HG03095 (cell line): ENCODE measurements at regions not wholly inside any gene's neighbourhood (a gene's known extent, or its start where the extent isn't known, plus 50 kb on each side); places are given as distances from the start of the nearest gene placed in this dataset.
A peak's percentile ranks its signal among the peaks of the same experiment; 100 is the strongest.
"Not testable (repeated sequence)": the region's sequence is repeated elsewhere in the genome, so short reads cannot be mapped to it uniquely, and the experiment has no call there.

Source experiments
- ATAC-seq: cut with Tn5 transposase; IDR thresholded peaks from one replicate; pipeline ENCODE4 v1.9.1; 2021; ENCODE audit warnings: moderate library complexity; ENCODE audit not compliant: unreplicated experiment

DNA sequence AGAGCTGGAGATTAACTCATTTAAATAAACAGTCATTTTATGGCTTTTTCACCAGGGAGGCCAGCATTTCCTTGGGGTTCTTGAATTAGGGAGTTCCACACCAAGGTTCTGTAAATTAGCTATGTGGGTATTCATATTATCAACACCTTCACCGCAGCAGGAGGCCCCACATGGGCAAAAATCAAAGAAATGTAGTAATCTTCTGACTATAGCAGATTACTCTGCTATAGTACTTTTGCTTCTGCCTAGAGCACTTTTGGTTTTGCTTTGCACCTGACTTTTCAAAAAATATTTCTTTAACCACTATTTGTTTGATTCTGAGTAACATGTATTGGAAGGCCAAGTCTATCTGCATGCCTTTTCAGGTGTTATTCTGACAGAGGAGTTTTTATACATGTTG is 108.6 kb upstream of the POMZP3 start:
- ATAC-seq = peak; percentile 50

DNA sequence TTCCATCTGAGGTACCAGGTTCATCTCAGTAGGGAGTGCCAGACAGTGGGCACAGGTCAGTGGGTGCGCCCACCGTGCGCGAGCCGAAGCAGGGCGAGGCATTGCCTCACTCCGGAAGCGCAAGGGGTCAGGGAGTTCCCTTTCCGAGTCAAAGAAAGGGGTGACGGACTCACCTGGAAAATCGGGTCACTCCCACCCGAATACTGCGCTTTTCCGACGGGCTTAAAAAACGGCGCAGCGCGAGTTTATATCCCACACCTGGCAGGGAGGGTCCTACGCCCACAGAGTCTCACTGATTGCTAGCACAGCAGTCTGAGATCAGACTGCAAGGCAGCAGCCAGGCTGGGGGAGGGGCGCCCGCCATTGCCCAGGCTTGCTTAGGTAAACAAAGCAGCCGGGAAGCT is 101.5 kb upstream of the POMZP3 start:
- ATAC-seq = not testable (repeated sequence)

DNA sequence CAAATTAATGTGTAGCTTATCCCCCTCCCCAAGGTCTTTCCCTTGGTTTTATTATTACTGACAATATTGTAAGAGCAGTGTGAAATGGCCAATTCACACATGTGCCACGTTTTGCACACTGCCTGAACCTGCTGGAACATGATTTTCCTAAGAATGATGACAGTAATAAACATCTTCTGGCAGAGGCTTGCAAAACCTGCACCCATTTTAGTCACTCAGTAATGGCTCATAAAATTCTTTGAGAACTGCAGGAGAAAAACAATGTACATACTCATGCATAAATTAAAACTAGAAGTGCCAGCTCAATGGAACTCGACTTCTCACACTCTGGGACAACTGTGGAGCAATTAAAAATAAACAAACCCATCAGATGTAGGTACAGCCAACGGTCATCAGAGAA is 96.8 kb upstream of the POMZP3 start:
- not testable (repeated sequence) for ATAC-seq

DNA sequence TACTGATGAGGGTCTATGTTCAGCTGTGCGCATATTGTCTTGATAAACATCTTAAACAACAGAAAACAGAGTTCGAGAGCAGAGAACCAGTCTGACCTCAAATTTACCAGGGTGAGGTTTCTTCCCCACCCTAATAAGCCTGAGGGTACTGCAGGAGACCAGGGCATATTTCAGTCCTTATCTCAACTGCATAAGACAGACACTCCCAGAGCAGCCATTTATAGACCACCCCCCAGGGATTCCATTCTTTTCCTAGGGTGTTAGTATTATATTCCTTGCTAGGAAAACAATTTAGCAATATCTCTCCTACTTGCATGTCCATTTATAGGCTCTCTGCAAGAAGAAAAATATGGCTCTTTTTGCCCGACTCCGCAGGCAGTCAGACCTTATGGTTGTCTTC is 89.5 kb upstream of the POMZP3 start:
- not testable (repeated sequence) for ATAC-seq

DNA sequence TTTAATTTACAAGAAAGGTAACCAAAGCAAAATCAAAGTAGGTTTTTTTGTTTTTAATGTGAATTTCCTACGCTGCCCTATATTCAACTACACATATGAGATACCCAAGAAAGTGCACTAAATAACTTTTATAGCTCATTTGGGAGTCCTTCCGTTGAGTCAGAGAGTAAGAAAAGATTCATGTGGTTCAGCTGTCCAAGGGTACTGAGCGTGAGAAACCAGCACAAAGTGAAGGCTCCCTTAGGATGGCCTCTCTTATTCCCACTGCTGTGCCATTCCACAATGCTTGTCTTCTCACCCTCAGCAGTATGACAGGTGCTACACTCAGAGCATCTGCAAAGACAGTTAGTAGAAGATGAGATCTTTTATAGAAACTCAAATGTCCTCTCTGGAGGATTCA is 85.8 kb upstream of the POMZP3 start:
- ATAC-seq = not testable (repeated sequence)

DNA sequence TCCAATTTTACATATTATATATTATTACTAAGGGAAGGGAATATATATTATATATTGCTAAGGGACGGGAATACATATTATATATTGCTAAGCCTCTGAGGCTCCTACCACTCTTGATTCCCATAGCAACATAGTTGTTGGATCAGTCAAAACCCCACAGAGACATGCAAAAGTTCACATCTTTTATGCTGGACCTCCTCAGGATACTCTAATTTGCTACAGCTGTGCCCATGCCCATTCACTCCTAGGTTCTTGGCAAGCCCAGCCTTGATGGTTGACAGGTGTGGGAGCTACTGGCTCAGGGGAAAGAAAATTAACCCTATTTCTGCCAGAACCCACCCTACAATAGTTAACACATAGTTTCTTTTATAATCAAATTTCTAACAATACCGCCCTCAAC is 84.6 kb upstream of the POMZP3 start:
- ATAC-seq = not testable (repeated sequence)

DNA sequence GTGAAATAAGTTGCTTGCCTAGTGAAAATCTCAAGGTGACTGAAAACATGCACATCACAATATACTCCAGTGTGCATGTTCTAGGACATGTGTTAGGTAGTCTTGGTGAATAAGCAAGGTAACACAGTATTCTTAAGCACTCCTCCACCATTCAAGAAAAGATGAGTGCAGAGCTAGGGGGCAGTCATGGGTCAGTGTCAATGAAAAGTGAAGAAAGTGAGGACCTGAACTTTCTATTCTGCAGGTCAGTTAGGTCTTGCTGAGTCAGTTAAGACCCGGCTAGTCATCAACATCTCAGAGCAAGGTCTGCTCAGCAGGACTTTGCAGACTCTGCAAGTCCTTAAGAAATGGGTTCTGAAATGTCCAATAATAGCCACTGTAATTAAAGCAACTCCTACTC is 82.6 kb upstream of the POMZP3 start:
- ATAC-seq = not testable (repeated sequence)

DNA sequence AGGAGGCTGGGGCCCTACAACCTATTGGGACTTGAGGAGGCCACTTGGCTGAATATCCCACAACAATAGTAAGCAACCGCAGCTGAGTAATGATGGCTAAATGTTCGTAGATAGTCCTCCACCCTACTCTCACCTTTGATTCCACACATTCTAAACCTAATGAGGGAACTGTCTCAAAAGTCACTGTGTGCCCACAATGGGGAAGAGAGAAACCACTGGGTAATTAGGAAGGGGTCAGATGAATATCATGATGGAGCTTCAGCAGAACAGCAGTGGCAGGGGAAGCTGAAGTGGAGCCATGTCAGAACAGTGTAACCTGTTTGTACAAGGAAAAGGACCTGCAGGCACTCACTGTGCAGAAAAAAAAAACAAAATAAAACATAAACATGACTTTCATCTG is 81.4 kb upstream of the POMZP3 start:
- not testable (repeated sequence) for ATAC-seq

DNA sequence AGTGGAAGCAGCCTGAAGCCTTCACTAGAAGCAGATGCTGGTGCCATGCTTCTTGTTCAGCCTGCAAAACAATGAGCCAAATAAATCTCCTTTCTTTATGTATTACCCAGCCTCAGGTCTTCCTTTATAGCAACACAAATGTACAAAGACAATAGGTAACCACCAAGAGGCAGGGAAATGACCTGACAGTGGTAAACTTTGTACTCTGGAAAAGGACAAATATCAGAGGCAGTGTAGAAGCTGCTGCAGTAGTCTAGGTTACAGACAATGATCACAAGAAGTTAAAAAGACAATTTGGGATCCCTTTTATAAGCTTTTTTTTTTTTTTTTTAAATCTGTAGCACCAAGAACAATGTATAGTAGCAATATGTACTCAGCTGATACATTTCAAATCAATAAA is 76.7 kb upstream of the POMZP3 start:
- ATAC-seq = not testable (repeated sequence)

DNA sequence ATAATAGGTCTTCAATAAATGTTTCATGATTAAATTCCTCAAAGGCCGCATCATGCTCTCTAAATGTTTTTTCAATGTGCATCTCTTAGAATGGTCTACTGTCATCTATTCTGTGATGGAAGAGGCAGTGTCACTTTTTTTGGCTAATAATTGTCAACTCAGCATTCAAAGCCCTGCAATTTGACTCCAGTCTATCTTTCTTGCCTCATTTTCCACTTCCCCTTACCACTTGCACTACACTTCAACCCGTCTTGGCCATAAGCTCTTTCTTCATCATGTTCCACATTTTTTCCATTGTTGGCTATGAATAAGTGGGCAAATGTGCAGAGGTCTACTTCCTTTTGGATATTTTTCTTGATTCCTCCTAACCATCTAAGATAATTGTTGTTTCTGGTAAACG is 59.2 kb upstream of the POMZP3 start:
- ATAC-seq = not testable (repeated sequence)

DNA sequence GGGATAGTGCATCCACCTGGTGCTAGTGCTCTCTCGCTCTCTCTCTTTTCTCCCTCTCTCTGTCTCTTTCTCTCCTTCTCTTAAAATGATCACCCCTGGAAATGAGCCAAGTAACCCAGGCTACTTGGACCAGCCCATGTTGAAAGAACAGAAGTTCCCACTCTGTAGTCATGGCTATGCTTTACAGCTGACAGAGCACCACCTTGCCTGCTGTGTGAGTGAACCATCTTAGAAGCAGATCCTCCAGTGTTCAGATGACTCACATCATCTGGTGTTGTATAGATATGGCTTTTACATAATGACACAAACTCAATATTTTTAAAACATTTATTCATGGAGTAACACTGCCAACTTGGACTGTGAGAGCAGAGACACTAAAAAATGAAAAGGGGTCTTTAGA is 57.7 kb upstream of the POMZP3 start:
- not testable (repeated sequence) for ATAC-seq

DNA sequence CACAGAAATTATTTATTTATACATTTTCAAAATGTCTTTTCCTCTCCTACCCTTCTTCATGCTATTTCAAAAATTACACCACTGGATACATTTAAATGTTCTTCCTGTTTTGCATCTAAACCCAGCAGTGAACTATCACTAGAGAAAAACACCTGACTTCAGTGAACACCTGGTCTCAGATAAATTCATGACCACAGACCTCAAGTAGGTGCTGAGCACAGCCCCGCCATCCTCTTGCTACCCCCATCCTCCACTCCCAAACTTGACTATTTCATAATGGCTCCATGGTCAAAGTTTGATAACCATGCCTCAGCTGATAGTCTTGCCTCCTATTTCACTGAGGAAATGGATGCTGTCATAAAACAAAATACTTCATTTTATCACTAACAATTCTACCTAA is 56.6 kb upstream of the POMZP3 start:
- ATAC-seq = not testable (repeated sequence)

DNA sequence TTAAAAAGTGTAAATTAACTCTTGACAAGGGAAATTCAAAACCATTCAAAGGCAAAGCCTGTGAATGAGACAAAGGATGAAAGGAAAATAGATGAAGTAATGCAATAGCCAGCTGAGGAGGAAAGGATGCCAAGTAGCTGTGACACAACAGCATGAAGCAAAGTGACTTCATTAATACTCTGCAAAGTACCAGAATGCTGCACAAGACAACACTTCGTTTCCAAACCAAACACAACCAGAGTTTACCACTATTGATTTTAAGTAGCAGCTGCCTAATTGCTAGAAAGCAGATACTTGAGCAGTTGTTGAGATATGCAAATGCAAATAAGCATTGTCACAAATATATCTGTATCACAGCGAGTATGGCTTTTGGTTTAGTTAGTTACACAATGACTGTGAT is 54.7 kb upstream of the POMZP3 start:
- ATAC-seq = not testable (repeated sequence)

DNA sequence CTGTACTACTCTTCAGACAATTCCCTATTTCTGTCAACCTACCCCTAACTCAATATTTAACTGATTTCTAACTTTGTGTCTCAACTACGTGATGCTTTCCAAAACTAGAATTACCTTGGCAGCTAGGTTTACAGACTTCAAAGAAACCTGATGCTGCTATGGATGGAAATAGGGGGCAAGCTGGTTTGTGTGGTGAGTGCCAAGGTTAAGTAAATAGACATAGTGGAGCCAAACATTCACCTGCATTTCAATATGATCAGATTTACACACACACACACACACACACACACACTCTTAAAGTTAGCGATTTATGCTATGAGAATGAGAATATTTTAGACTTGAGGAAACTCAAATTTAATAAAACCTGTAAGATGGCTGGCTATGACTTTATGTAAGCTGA is 52.1 kb upstream of the POMZP3 start:
- not testable (repeated sequence) for ATAC-seq

DNA sequence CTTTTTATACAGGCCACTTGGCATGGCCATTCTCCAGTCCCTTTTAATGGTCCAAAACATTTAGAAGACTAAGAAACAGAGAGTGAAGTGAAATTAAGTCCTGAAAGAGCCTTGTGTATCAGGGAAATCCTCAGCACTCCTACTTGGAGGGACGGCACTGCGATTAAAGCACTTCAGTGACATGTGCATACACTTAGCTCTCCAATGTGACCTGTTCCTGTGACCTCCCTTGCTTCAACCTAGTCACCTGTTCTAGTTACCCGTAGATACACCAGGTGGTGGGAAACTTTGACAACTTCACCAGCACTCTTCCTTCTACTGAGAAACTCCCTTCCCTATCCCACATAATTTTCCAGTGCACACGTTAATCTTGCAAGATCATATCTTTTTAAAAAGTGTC is 51.4 kb upstream of the POMZP3 start:
- ATAC-seq = not testable (repeated sequence)

DNA sequence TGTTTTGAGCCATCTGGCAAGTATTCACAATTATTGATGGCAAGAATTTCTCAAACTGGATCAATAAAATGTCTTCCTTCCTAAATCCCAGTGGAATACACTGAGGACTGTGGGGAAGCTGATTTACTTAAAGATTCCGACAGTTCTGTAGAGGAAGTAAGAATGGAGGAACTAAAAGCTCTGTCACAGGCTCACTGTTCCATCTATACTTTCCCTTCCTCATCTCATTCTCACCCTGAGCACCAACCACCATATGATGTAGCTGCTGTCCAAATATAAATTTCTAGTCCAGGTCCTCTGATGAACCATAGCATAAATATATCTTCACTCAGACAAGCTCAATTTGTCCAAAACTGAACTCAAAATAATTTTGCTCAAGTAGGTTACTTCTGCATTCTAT is 49.8 kb upstream of the POMZP3 start:
- ATAC-seq = not testable (repeated sequence)
